Pancreas (tissue), 10 donors: ENCODE measurements at regions not wholly inside any gene's neighbourhood (a gene's known extent, or its start where the extent isn't known, plus 50 kb on each side); places are given as distances from the start of the nearest gene placed in this dataset.

Source experiments
- ATAC-seq, 4 donors: fragments of 200-7000 bp; cut with Tn5 transposase; one replicate each; pipeline versions ENCODE4 v1.8.0 to v1.9.1; 2020; ENCODE audit warnings: mild to moderate bottlenecking in 4 of 4, moderate library complexity in 4 of 4
- DNase-seq, 6 donors: peaks; one replicate each; pipeline ENCODE4 v3.0.0-alpha.2; 2020
- FAIRE-seq: peaks from 2 replicates; lab custom pipeline; 2012; peaks lifted over from hg19 to GRCh38; lab: Jason Lieb, UNC
- H3K27ac ChIP-seq, 4 donors: fragments of 200-600 bp; sonication (generic); 1 replicate in 3 of 4; 2 replicates in 1 of 4; pipeline versions ENCODE4 v1.5.0 to v1.8.0; 2020
- H3K27me3 ChIP-seq, 4 donors: fragments of 200-600 bp; one replicate each; pipeline ENCODE4 v1.8.0; 2021
- H3K36me3 ChIP-seq, 3 donors: fragments of 200-600 bp; sonication (generic) in 1 of 3; one replicate each; pipeline versions ENCODE4 v1.5.0 to v1.8.0; 2020 to 2021
- H3K4me1 ChIP-seq, 3 donors: fragments of 200-600 bp; one replicate each; pipeline ENCODE4 v1.8.0; 2021
- H3K4me3 ChIP-seq, 4 donors: fragments of 200-600 bp; sonication (generic) in 2 of 4; one replicate each; pipeline versions ENCODE4 v1.5.0 to v1.8.0; 2020 to 2021
- H3K9me3 ChIP-seq, 4 donors: fragments of 200-600 bp; one replicate each; pipeline ENCODE4 v1.8.0; 2021
- CTCF ChIP-seq, 4 donors: fragments of 200-600 bp; sonication (generic) in 3 of 4; IDR thresholded peaks; one replicate each; pipeline versions ENCODE4 v1.5.0 to v1.8.0; 2021; ENCODE audit warnings: antibody characterized with exemption in 4 of 4
- WGBS, 2 donors: extraction: QIAGEN DNeasy Blood & Tissue Kit; methylation state at CpG; one replicate each; pipeline ENCODE4 v1.1.7; 2013; 5-methylcytosine and 5-hydroxymethylcytosine counted together
- intact Hi-C, 3 donors: fragments of 100-400 bp; cut with DNase I; formaldehyde crosslinking; loops; one replicate each; pipeline versions ENCODE4 v1.11.1 to v1.14.2; 2022
- donor health status: healthy with polysubstance abuse.
- donor health status: DM: no; HTN: no; CAD: no; lungs with moderate emphysema.
- donor health status: DM: no; HTN: no; CAD: no.
- donor health status: control.
- donor health status: control.
- donor health status: Bipolar disorder and iron deficiency.
- donor health status: DM: yes; HTN: yes; CAD: no.
- donor health status: DM: no; HTN: no; CAD: no.
- donor health status: DM: no; HTN: no; CAD: no.
- donor health status: DM: yes; HTN: yes; CAD: no.

- intact Hi-C loops = no loop called here
- no peak for FAIRE-seq
These were observed 504.3 kb upstream of the MARCKS start for GRCh38 chr6:113352831-113353230.

GRCh38 chr6:113353392-113353791 is 503.8 kb upstream of the MARCKS start:
- TF ChIP-seq CTCF (IDR thresholded peaks at IDR 0.05) = no peak
- Histone ChIP-seq H3K9me3 (no peaks in the 10 kb centered on the region), H3K27me3 (no peaks in the 10 kb centered on the region), H3K27ac (no peak overlapping the region), H3K4me3 (no peak overlapping the region), H3K36me3 (no peaks in the 10 kb centered on the region), H3K4me1 (no peaks in the 10 kb centered on the region)
- WGBS, 2 donors = 85 to 94% methylated on average over 2 of the region's 2 CpGs
- DNase-seq = no peak
- ATAC-seq = no peak
- no peak for FAIRE-seq
- intact Hi-C loops = no loop called here

More at GRCh38 chr6:113352831-113353230, 504.3 kb upstream of the MARCKS start:
- H3K9me3 ChIP-seq = no peaks in the 10 kb centered on the region
- no peaks in the 10 kb centered on the region for H3K4me1 ChIP-seq
- no peaks in the 10 kb centered on the region for H3K36me3 ChIP-seq
- H3K27me3 ChIP-seq = no peaks in the 10 kb centered on the region
- DNase-seq = no peak
- H3K4me3 ChIP-seq = no peak overlapping the region
- no peak for TF ChIP-seq CTCF (IDR thresholded peaks at IDR 0.05)
- ATAC-seq = no peak
- H3K27ac ChIP-seq = peak overlapping the region in 1 of 4 donors; percentile 14
- 81 to 87% methylated on average over 3 of the region's 3 CpGs for WGBS, 2 donors

DNA sequence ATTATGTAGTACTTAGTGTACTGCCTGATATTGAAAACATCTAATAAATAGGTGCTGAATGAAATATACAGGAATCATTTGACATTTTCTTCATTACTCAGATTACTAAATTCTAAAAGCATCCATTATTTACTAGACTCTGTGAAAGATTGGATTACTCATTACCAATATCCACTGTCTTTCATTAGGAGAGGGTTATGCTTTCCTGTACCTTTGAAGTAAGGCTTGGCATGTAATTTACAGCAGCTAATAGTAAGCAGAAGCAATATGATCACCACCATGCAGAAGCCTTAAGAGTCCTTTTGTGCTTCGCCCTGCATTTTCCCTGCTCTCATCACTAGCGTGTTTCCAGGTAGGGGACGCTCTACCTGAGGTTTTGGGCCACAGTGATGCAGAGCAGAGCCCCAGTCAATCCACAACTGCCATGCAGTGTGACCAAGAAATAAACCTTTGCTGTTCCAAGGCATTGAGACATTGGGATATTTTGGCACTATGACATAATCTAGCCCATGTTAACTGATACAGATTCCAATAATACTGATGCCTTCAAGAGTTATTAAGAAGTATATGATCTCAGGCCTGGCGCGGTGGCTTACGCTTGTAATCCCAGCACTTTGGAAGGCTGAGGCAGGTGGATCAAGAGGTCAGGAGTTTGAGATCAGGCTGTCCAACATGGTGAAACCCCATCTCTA is 502.8 kb upstream of the MARCKS start:
- Histone ChIP-seq H3K9me3 (no peaks in the 10 kb centered on the region), H3K27me3 (no peaks in the 10 kb centered on the region), H3K4me1 (peaks cover 0 to 2% (median 0%) of the 10 kb centered on the region in 3 donors), H3K4me3 (no peak overlapping the region), H3K36me3 (no peaks in the 10 kb centered on the region), H3K27ac (no peak overlapping the region)
- no peak for DNase-seq
- WGBS, 2 donors = 89 to 92% methylated on average over 6 of the region's 6 CpGs
- FAIRE-seq = no peak
- no peak for TF ChIP-seq CTCF (IDR thresholded peaks at IDR 0.05)
- intact Hi-C loops = no loop called here
- ATAC-seq = no peak

DNA sequence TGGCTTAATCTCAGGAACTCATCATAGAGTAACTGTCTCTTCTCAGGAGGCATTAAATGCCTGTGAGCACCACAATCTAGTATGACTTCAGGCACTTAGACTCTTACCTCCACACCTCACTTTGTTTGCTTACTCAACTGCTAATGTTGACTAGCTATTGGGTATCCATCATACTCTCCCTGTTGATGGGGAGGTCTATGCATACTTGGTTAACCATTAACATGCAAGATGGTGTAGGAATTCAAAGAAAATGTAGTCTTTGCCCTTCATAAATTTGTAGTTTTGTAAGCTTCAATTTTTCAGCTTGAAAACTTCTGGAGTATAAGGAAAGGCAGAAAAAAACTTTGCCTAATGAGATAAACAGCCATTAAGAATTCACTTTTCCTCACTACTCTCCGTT is 501.0 kb upstream of the MARCKS start:
- TF ChIP-seq CTCF (IDR thresholded peaks at IDR 0.05) = no peak
- no peak overlapping the region for H3K4me3 ChIP-seq
- no peaks in the 10 kb centered on the region for H3K27me3 ChIP-seq
- no peak for DNase-seq
- intact Hi-C loops = no loop called here
- peaks cover 0 to 18% (median 13%) of the 10 kb centered on the region in 3 donors for H3K4me1 ChIP-seq
- no peaks in the 10 kb centered on the region for H3K36me3 ChIP-seq
- H3K9me3 ChIP-seq = no peaks in the 10 kb centered on the region
- no peak for ATAC-seq
- H3K27ac ChIP-seq = no peak overlapping the region
- 79 to 86% methylated on average over 1 of the region's 1 CpG for WGBS, 2 donors
- no peak for FAIRE-seq

- Histone ChIP-seq H3K4me1 (peaks cover 0 to 18% (median 13%) of the 10 kb centered on the region in 3 donors), H3K27me3 (no peaks in the 10 kb centered on the region), H3K9me3 (no peaks in the 10 kb centered on the region), H3K27ac (no peak overlapping the region), H3K36me3 (no peaks in the 10 kb centered on the region), H3K4me3 (no peak overlapping the region)
- no peak for FAIRE-seq
- DNase-seq = no peak
- intact Hi-C loops = no loop called here
- no peak for TF ChIP-seq CTCF (IDR thresholded peaks at IDR 0.05)
- WGBS, 2 donors = 88 to 89% methylated on average over 4 of the region's 4 CpGs
- no peak for ATAC-seq
These were observed 500.1 kb upstream of the MARCKS start for GRCh38 chr6:113357041-113357440.
